ENCODE measurements at regions not wholly inside any gene's neighbourhood (a gene's known extent, or its start where the extent isn't known, plus 50 kb on each side); places are given as distances from the start of the nearest gene placed in this dataset.

DNA sequence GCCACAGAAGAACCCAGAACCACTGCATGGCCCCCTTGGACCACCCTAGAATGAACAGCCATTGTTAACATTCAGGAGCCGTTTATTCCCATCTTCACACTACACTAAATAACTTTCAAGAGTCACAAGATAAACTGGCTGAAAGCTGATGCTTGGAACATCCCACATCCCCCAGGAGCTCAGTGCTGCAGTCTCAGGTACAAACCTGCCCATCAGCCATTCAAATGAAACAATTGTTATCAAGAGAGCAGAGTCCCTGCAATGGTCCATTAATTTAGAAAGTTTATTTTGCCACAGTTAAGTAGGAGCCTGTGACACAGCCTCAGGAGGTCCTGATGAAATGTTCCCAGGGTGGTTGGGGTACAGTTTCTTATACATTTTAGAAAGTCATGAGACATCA lies 123.8 kb upstream of the ZNF91 start:
- DNase-seq (ENCODE audit: extremely low spot score, unreplicated experiment) = no peak
- Mint-ChIP-seq H3K27ac (ENCODE audit: unreplicated experiment) (no peak overlapping the region), H3K36me3 (ENCODE audit: unreplicated experiment) (no peaks in the 10 kb centered on the region), H3K27me3 (ENCODE audit: unreplicated experiment) (no peaks in the 10 kb centered on the region), H3K4me1 (ENCODE audit: unreplicated experiment) (no peaks in the 10 kb centered on the region), H3K4me3 (ENCODE audit: unreplicated experiment) (no peak overlapping the region), H3K9me3 (ENCODE audit: unreplicated experiment) (peaks cover 55% of the 10 kb centered on the region)
- TF ChIP-seq CTCF (IDR thresholded peaks at IDR 0.05) = no peak

DNA sequence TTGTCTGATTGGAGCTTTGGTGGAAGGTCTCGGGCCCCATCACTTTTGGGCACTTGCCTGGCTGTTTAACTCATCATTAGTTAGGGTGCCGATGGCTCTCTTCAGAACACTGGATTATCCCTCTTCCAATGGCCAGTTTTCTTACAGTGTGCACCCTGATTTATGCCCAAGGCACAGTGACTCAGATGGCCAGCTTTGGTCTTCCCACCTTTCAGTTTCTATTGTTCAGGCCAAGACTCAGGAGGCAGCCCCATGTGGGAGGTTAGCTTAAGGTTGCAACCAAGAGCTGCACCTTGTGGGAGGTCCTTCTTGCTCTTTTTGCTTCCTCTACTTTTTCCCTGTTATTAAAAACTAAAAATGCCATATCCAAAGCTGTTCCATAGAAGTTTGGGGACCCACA lies 121.0 kb upstream of the ZNF91 start:
- Mint-ChIP-seq H3K9me3 (ENCODE audit: unreplicated experiment) (peaks cover 40% of the 10 kb centered on the region), H3K27ac (ENCODE audit: unreplicated experiment) (no peak overlapping the region), H3K36me3 (ENCODE audit: unreplicated experiment) (no peaks in the 10 kb centered on the region), H3K4me3 (ENCODE audit: unreplicated experiment) (no peak overlapping the region), H3K27me3 (ENCODE audit: unreplicated experiment) (no peaks in the 10 kb centered on the region), H3K4me1 (ENCODE audit: unreplicated experiment) (no peaks in the 10 kb centered on the region)
- no peak for TF ChIP-seq CTCF (IDR thresholded peaks at IDR 0.05)
- no peak for DNase-seq (ENCODE audit: extremely low spot score, unreplicated experiment)

DNA sequence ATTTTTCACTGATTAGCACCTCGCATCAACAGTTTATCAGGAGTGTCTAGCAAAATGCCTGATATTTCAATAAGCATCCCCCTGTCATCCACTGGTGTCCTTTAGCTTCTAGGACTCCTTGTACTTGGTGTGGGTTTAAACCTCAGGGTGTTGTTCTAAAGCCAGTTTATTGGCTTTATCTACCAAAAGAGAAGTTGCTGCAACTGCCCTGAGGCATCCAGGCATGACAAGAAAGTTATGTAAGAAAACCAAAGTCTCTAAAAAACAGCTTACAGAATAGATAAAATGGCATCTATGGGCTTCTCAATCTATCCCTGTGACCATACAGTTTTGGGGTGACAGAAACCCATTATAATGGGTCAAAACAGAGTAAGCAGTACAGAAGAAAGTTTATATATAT lies 120.3 kb upstream of the ZNF91 start:
- H3K36me3 Mint-ChIP-seq (ENCODE audit: unreplicated experiment) = no peaks in the 10 kb centered on the region
- TF ChIP-seq CTCF (IDR thresholded peaks at IDR 0.05) = no peak
- peaks cover 35% of the 10 kb centered on the region for H3K9me3 Mint-ChIP-seq (ENCODE audit: unreplicated experiment)
- H3K27ac Mint-ChIP-seq (ENCODE audit: unreplicated experiment) = no peak overlapping the region
- no peak for DNase-seq (ENCODE audit: extremely low spot score, unreplicated experiment)
- no peaks in the 10 kb centered on the region for H3K27me3 Mint-ChIP-seq (ENCODE audit: unreplicated experiment)
- no peaks in the 10 kb centered on the region for H3K4me1 Mint-ChIP-seq (ENCODE audit: unreplicated experiment)
- no peak overlapping the region for H3K4me3 Mint-ChIP-seq (ENCODE audit: unreplicated experiment)

GRCh38 chr19:23512151-23512925 lies 117.1 kb upstream of the ZNF91 start:
- Mint-ChIP-seq H3K27me3 (ENCODE audit: unreplicated experiment) (no peaks in the 10 kb centered on the region), H3K36me3 (ENCODE audit: unreplicated experiment) (no peaks in the 10 kb centered on the region), H3K27ac (ENCODE audit: unreplicated experiment) (no peak overlapping the region), H3K9me3 (ENCODE audit: unreplicated experiment) (peaks cover 22% of the 10 kb centered on the region), H3K4me1 (ENCODE audit: unreplicated experiment) (no peaks in the 10 kb centered on the region), H3K4me3 (ENCODE audit: unreplicated experiment) (no peak overlapping the region)
- TF ChIP-seq CTCF (IDR thresholded peaks at IDR 0.05) = no peak
- no peak for DNase-seq (ENCODE audit: extremely low spot score, unreplicated experiment)

GRCh38 chr19:23509686-23510450 lies 114.6 kb upstream of the ZNF91 start:
- no peaks in the 10 kb centered on the region for H3K27me3 Mint-ChIP-seq (ENCODE audit: unreplicated experiment)
- H3K4me3 Mint-ChIP-seq (ENCODE audit: unreplicated experiment) = no peak overlapping the region
- TF ChIP-seq CTCF (IDR thresholded peaks at IDR 0.05) = no peak
- H3K27ac Mint-ChIP-seq (ENCODE audit: unreplicated experiment) = no peak overlapping the region
- peaks cover 20% of the 10 kb centered on the region for H3K9me3 Mint-ChIP-seq (ENCODE audit: unreplicated experiment)
- H3K36me3 Mint-ChIP-seq (ENCODE audit: unreplicated experiment) = no peaks in the 10 kb centered on the region
- no peaks in the 10 kb centered on the region for H3K4me1 Mint-ChIP-seq (ENCODE audit: unreplicated experiment)
- no peak for DNase-seq (ENCODE audit: extremely low spot score, unreplicated experiment)

Measured in osteocyte (in vitro differentiated cells).